ENCODE measurements at regions not wholly inside any gene's neighbourhood (a gene's known extent, or its start where the extent isn't known, plus 50 kb on each side); places are given as distances from the start of the nearest gene placed in this dataset.

- Mint-ChIP-seq H3K4me1 (ENCODE audit: low read depth, unreplicated experiment) (no peaks in the 10 kb centered on the region), H3K9me3 (ENCODE audit: low read depth, unreplicated experiment) (no peaks in the 10 kb centered on the region), H3K27me3 (ENCODE audit: unreplicated experiment) (no peaks in the 10 kb centered on the region), H3K27ac (ENCODE audit: unreplicated experiment) (no peak overlapping the region), H3K4me3 (ENCODE audit: low read depth, unreplicated experiment) (no peak overlapping the region), H3K36me3 (ENCODE audit: insufficient read depth, unreplicated experiment) (no peaks in the 10 kb centered on the region)
- no TSS peak for BruUV-seq (replicated peaks)
- no peak for DNase-seq
- intact Hi-C loops (cut with micrococcal nuclease; ENCODE audit: unreplicated experiment): no loop called here
- CTCF ChIA-PET: interaction anchor here (1.0 kb wide), 1 partner anchor 226 kb away, joined by 4 read pairs; no protein-coding TSS in a partner anchor
- TF ChIP-seq, protein P1, sequence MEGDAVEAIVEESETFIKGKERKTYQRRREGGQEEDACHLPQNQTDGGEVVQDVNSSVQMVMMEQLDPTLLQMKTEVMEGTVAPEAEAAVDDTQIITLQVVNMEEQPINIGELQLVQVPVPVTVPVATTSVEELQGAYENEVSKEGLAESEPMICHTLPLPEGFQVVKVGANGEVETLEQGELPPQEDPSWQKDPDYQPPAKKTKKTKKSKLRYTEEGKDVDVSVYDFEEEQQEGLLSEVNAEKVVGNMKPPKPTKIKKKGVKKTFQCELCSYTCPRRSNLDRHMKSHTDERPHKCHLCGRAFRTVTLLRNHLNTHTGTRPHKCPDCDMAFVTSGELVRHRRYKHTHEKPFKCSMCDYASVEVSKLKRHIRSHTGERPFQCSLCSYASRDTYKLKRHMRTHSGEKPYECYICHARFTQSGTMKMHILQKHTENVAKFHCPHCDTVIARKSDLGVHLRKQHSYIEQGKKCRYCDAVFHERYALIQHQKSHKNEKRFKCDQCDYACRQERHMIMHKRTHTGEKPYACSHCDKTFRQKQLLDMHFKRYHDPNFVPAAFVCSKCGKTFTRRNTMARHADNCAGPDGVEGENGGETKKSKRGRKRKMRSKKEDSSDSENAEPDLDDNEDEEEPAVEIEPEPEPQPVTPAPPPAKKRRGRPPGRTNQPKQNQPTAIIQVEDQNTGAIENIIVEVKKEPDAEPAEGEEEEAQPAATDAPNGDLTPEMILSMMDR (IDR thresholded peaks at IDR 0.05; ENCODE audit: unreplicated experiment): no peak
Observed at GRCh38 chrX:134747006-134747405, 50.0 kb downstream of the PABIR2 start.

GRCh38 chrX:134746410-134746785 lies 50.6 kb downstream of the PABIR2 start:
- CTCF ChIA-PET: no interaction called here
- intact Hi-C loops (cut with micrococcal nuclease; ENCODE audit: unreplicated experiment): no loop called here
- H3K36me3 Mint-ChIP-seq (ENCODE audit: insufficient read depth, unreplicated experiment): no peaks in the 10 kb centered on the region
- no TSS peak for BruUV-seq (replicated peaks)
- no peak overlapping the region for H3K4me3 Mint-ChIP-seq (ENCODE audit: low read depth, unreplicated experiment)
- no peaks in the 10 kb centered on the region for H3K9me3 Mint-ChIP-seq (ENCODE audit: low read depth, unreplicated experiment)
- no peaks in the 10 kb centered on the region for H3K4me1 Mint-ChIP-seq (ENCODE audit: low read depth, unreplicated experiment)
- DNase-seq: no peak
- TF ChIP-seq, protein P1 (IDR thresholded peaks at IDR 0.05; ENCODE audit: unreplicated experiment): no peak
- H3K27ac Mint-ChIP-seq (ENCODE audit: unreplicated experiment): no peak overlapping the region
- no peaks in the 10 kb centered on the region for H3K27me3 Mint-ChIP-seq (ENCODE audit: unreplicated experiment)

- no peaks in the 10 kb centered on the region for H3K9me3 Mint-ChIP-seq (ENCODE audit: low read depth, unreplicated experiment)
- CTCF ChIA-PET: no interaction called here
- H3K36me3 Mint-ChIP-seq (ENCODE audit: insufficient read depth, unreplicated experiment): no peaks in the 10 kb centered on the region
- H3K4me1 Mint-ChIP-seq (ENCODE audit: low read depth, unreplicated experiment): no peaks in the 10 kb centered on the region
- intact Hi-C loops (cut with micrococcal nuclease; ENCODE audit: unreplicated experiment): no loop called here
- TF ChIP-seq, protein P1 (IDR thresholded peaks at IDR 0.05; ENCODE audit: unreplicated experiment): no peak
- BruUV-seq (replicated peaks): no TSS peak
- H3K27me3 Mint-ChIP-seq (ENCODE audit: unreplicated experiment): no peaks in the 10 kb centered on the region
- no peak overlapping the region for H3K4me3 Mint-ChIP-seq (ENCODE audit: low read depth, unreplicated experiment)
- no peak for DNase-seq
- no peak overlapping the region for H3K27ac Mint-ChIP-seq (ENCODE audit: unreplicated experiment)
Observed at GRCh38 chrX:134745636-134746409, 51.2 kb downstream of the PABIR2 start.

GRCh38 chrX:134743091-134743490 lies 53.9 kb downstream of the PABIR2 start:
- Mint-ChIP-seq H3K27me3 (ENCODE audit: unreplicated experiment) (peaks cover 10% of the 10 kb centered on the region), H3K4me1 (ENCODE audit: low read depth, unreplicated experiment) (no peaks in the 10 kb centered on the region), H3K9me3 (ENCODE audit: low read depth, unreplicated experiment) (no peaks in the 10 kb centered on the region), H3K27ac (ENCODE audit: unreplicated experiment) (no peak overlapping the region), H3K36me3 (ENCODE audit: insufficient read depth, unreplicated experiment) (no peaks in the 10 kb centered on the region), H3K4me3 (ENCODE audit: low read depth, unreplicated experiment) (no peak overlapping the region)
- no peak for DNase-seq
- TF ChIP-seq, protein P1 (IDR thresholded peaks at IDR 0.05; ENCODE audit: unreplicated experiment): no peak
- CTCF ChIA-PET: no interaction called here
- intact Hi-C loops (cut with micrococcal nuclease; ENCODE audit: unreplicated experiment): no loop called here
- no TSS peak for BruUV-seq (replicated peaks)
